ENCODE measurements at regions not wholly inside any gene's neighbourhood (a gene's known extent, or its start where the extent isn't known, plus 50 kb on each side); places are given as distances from the start of the nearest gene placed in this dataset.

- no peaks in the 10 kb centered on the region for H3K9me3 ChIP-seq
- no peaks in the 10 kb centered on the region for H3K27me3 ChIP-seq
- DNase-seq (ENCODE audit: extremely low spot score in 2 of 2) = no peak
- H3K36me3 ChIP-seq = no peaks in the 10 kb centered on the region
- TF ChIP-seq POLR2AphosphoS5 (IDR thresholded peaks at IDR 0.05; ENCODE audit: insufficient read depth in 1 of 2, low read depth in 1 of 2) = no peak
- no peak for TF ChIP-seq CTCF (IDR thresholded peaks at IDR 0.05)
- TF ChIP-seq POLR2A (IDR thresholded peaks at IDR 0.05) = no peak
- intact Hi-C loops (cut with DNase I) = no loop called here
- peaks cover 5% of the 10 kb centered on the region for H3K4me1 ChIP-seq
- no peak overlapping the region for H3K4me3 ChIP-seq
- H3K27ac ChIP-seq = no peak overlapping the region
These were observed 60.8 kb upstream of the GPR158 start for GRCh38 chr10:25114036-25114411.

- Histone ChIP-seq H3K36me3 (no peaks in the 10 kb centered on the region), H3K4me1 (peaks cover 5% of the 10 kb centered on the region), H3K27ac (no peak overlapping the region), H3K4me3 (no peak overlapping the region), H3K9me3 (no peaks in the 10 kb centered on the region), H3K27me3 (no peaks in the 10 kb centered on the region)
- intact Hi-C loops (cut with DNase I) = no loop called here
- TF ChIP-seq POLR2AphosphoS5 (IDR thresholded peaks at IDR 0.05; ENCODE audit: insufficient read depth in 1 of 2, low read depth in 1 of 2) = no peak
- no peak for TF ChIP-seq POLR2A (IDR thresholded peaks at IDR 0.05)
- TF ChIP-seq CTCF (IDR thresholded peaks at IDR 0.05) = no peak
- DNase-seq (ENCODE audit: extremely low spot score in 2 of 2) = no peak
These were observed 57.0 kb upstream of the GPR158 start for GRCh38 chr10:25117757-25118156.

- no peaks in the 10 kb centered on the region for H3K9me3 ChIP-seq
- DNase-seq (ENCODE audit: extremely low spot score in 2 of 2) = no peak
- no peaks in the 10 kb centered on the region for H3K27me3 ChIP-seq
- no peak overlapping the region for H3K27ac ChIP-seq
- intact Hi-C loops (cut with DNase I) = no loop called here
- no peaks in the 10 kb centered on the region for H3K4me1 ChIP-seq
- H3K36me3 ChIP-seq = no peaks in the 10 kb centered on the region
- TF ChIP-seq POLR2A (IDR thresholded peaks at IDR 0.05) = no peak
- no peak for TF ChIP-seq POLR2AphosphoS5 (IDR thresholded peaks at IDR 0.05; ENCODE audit: insufficient read depth in 1 of 2, low read depth in 1 of 2)
- TF ChIP-seq CTCF (IDR thresholded peaks at IDR 0.05) = no peak
- no peak overlapping the region for H3K4me3 ChIP-seq
These were observed 54.6 kb upstream of the GPR158 start for GRCh38 chr10:25120188-25120587.
